ENCODE measurements at regions not wholly inside any gene's neighbourhood (a gene's known extent, or its start where the extent isn't known, plus 50 kb on each side); places are given as distances from the start of the nearest gene placed in this dataset.
A peak's percentile ranks its signal among the peaks of the same experiment; 100 is the strongest.
"Not testable (repeated sequence)": the region's sequence is repeated elsewhere in the genome, so short reads cannot be mapped to it uniquely, and the experiment has no call there.

DNA sequence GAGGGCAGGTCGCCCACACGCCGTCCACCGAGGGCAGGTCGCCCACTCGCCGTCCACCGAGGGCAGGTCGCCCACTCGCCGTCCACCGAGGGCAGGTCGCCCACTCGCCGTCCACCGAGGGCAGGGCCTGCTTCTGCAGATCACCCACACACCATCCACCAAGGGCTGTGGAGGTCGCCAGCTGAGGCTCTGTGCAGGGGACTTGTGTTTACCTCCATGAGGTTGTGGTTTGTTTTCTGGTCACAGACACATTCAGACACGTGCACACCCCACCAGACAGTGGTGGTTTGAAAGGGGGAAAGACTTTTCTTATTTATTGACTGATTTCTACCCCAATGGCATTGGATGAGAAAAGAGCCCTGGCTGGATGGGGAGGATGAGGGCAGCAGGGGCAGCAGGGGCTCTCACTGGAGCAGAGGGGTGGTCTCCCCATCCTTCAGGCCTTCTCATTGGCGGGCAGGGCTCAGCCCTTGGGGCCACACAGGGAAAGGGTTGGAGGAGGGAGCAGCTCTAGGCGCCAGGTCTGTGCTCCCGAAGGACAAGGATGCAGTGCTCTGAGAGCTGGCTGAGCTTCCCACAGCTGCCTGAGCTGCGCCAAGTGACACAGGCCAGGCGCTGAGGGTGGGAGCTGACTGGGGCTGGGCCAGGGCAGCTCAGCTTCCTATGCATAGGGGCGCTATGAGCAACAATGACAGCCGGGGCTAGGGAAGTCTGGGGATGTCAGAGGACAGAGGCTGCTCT is 252.6 kb upstream of the B3GAT1 start:
- DNase-seq (ENCODE audit: low spot score) = no peak

GRCh38 chr11:134663506-134664313 is 251.7 kb upstream of the B3GAT1 start:
- DNase-seq (ENCODE audit: low spot score) = no peak

DNA sequence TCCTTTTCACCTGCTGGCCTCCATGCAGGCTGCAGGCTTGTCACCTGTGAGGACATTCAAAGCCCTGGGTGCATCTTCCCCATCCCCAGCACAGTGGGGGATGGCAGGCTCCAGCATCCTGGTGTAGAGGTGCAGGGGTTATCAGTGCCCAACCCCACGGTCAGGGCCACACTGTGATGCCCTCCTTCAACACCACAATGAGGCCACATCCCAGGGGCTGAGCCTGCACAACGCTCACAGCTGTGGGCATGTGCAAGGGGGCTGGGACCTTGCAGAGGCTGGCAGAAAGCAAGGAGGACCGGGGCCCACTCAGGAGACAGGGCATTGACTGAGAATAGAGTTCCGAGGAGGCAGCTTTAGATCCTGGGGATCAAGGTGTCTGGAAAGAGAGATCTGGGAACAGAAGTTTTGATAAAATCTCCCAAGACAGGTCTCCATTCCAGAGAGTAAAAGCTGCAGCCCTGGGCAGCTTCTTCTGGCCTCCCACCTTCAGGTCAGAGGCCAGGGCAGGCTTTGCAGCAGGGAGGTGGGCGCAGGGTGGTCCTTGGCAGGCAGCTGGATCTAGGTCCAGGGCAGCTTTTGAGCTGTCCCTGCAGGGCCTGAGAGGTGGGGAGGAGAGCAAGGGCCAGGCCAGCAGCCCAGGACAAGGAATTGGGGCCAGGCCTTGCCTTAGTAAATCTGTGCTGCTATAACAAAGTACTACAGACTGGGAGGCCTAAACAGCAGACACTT is 250.8 kb upstream of the B3GAT1 start:
- no peak for DNase-seq (ENCODE audit: low spot score)

DNA sequence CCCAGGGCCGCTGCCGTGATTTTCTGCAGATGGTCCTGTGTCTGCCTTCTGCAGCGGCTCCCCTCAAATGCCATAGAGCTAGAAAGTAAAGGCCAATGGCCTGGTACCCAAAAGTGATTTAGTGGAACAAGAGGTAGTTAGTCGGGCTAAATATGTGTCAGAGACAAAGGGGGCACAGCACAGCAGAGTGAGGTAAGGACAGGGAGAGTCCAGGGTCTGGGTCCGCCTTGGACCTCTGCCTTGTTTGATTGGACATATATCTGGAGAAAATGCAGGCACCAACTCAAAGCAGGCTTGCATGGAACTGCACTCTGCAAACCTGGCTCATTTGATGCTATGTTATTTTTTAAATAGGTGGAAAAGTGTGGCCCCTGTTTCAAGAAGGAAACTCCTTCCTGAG is 249.6 kb upstream of the B3GAT1 start:
- no peak for DNase-seq (ENCODE audit: low spot score)

- no peak for DNase-seq (ENCODE audit: low spot score)
These were observed 248.4 kb upstream of the B3GAT1 start for GRCh38 chr11:134660416-134660815.

DNA sequence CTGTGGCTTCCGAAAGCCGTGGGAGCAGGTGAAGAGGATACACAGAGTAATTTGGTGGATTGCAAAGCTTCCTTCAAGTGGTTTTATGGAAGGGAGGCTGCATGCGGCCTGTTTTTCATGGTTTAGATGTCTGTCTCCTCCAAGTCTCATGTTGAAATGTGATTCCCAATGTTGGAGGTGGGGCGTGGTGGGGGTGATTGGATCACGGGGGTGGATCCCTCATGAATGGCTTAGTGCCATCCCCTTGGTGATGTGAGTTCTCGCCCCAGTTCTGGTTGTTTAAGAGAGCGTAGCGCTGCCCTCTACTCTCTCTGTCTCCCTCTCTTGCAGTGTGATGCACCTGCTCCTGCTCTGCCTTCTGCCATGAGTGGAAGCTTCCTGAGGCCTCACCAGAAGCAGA is 247.8 kb upstream of the B3GAT1 start:
- DNase-seq (ENCODE audit: low spot score) = no peak

DNA sequence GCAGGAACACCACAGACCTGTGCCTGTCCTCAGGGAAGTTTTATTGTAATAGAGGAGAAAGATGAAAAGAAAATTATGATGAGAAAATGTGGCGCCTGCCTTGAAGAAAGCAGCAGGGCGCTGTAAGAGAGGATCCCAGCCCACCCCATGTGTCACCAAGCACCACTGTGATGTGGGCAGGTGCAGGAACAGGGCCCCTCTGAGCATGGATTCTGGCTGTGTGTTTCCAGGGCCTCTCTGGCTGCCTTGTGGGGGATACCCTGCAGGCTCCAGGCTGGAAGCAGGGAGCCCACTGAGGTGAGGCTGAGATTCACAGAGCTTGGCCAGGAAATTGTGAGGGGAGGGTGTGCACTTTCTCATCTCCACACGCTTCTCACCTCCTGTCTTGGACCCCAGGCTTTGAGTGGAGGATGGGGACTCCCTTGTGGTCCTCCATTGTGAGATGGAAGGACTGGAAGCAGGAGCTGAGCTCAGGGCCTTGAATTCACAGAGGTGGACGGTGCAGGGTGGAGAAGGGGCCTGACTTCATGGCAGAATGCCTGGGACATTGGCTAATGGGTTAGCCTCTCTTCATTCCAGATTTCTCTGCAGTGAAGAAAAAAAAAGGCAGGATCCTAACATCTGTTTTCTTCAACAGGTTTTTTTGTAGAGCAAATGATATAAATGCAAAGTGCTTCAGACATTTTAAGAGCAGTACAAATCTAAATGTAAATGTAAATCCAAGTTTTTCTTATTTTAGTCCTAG is 246.6 kb upstream of the B3GAT1 start:
- DNase-seq (ENCODE audit: low spot score) = no peak

DNA sequence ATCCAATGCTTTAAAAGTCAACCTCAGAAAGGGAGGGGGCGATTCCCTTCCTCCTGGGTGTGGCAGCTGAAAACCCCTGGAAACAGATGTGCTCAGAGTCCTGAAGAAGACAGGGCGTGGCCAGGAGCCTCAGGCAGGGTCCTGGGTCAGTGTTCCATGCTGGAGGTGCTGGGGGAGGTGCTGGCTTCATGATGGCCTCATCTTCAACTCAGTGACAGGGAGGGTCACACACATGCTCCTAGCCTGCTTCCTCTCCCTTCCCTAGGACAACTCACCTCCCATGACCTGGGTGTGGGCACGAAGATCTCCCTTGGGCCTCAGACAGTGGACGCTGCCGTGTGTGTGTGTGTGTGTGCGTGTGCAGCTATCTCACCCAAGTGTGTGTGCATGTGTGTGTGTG is 245.6 kb upstream of the B3GAT1 start:
- no peak for DNase-seq (ENCODE audit: low spot score)

DNA sequence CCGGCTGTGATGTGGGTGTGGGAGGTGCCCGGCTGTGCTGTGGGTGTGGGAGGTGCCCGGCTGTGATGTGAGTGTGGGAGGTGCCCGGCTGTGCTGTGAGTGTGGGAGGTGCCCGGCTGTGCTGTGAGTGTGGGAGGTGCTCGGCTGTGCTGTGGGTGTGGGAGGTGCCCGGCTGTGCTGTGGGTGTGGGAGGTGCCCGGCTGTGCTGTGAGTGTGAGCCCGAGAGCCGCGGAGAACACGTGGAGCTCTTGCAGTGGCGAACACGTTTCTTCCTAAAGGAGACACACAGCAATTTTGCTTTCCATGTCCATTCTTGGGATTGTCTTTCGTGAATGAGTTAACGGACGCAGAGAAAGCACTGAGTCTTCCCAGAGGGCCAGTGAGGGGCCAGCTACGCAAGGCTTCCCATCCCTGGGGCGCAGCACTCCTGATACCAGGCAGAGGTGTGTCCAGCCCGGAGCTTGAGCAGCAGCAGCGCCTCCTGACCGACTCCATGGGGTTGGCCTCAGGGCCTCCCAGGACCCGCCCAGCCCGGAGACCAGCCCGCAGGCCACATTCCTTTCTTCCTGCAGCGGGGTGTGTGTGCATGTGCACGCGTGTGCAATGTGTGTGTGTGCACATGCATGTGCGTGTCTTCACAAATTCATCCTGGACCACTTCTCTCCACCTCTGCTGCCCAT is 245.0 kb upstream of the B3GAT1 start:
- DNase-seq (ENCODE audit: low spot score) = no peak

- not testable (repeated sequence) for DNase-seq (ENCODE audit: low spot score)
These were observed 244.2 kb upstream of the B3GAT1 start for GRCh38 chr11:134656086-134656840.

DNA sequence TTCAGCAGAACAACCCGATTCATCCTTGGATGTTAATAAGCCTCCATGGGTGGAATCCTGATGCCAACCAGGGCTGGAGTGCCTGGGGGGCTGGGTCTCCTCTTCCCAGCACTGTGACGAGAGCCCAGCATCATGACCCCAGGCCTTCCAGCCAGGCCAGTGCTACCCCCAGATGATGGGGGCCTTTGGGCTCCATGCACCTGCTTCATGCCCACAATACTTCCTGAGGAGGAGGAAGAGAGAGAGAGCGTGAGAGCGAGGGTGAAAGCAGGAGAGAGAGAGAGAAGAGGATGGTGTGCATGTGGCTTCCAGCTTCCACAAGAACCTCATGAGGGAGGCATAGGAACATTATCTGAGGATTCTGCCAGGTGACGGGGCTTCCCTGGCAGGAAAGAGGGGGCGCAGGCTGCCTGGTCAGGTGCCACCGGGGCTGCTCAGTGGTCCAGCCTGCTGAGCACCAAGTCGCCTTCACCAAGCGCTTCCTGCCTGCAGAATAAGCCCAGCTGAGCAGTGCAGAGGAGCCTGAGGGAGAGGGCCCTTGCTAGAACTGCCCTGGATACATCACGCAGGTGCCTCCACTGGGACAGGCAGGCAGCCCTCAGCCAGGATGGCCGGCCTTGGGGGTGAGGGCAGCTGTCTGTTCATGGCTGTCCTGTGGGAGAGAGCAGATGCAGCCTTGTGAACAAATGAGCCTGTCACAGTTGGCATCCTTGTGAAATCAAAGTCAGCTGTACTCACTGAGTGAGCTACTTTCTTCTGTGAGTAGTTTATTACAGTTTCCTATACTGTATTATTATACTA is 243.3 kb upstream of the B3GAT1 start:
- no peak for DNase-seq (ENCODE audit: low spot score)

- no peak for DNase-seq (ENCODE audit: low spot score)
These were observed 242.3 kb upstream of the B3GAT1 start for GRCh38 chr11:134654161-134654915.

- no peak for DNase-seq (ENCODE audit: low spot score)
These were observed 240.7 kb upstream of the B3GAT1 start for GRCh38 chr11:134652586-134653255.

DNA sequence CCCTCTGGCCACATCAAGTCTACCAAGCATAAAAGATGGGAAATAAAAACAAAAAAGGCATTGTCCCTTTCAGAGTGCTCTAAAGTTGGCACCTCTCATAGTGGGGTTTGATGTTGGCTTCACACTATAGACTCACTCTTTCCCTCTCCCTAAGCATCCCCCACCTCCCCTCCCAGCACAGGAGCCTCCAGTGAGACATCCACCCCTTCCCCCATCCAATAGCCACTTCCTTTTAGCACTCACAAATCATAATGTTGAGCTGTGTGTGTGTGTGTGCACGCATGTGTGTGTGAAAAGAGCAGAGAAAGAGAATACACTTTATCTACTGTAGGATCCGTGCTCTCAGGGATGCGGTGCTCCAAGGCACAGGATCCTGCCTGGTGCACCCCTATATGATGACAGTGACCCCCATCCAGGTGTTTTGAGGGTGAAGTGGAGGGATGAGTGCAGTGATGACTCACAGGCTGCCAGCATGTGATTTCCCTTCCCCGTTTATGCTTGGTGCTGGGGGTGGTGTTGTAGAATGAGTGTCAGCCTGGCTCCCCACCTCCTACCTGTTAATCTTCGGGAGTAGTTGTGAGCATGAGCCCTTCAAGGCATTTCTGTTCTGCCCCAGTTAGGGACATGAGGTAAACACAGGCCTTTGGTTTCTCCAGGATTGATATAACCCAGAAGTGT is 235.2 kb upstream of the B3GAT1 start:
- no peak for DNase-seq (ENCODE audit: low spot score)

GRCh38 chr11:134646561-134646960 is 234.5 kb upstream of the B3GAT1 start:
- no peak for DNase-seq (ENCODE audit: low spot score)

- DNase-seq (ENCODE audit: low spot score) = no peak
These were observed 233.5 kb upstream of the B3GAT1 start for GRCh38 chr11:134645576-134645975.

DNA sequence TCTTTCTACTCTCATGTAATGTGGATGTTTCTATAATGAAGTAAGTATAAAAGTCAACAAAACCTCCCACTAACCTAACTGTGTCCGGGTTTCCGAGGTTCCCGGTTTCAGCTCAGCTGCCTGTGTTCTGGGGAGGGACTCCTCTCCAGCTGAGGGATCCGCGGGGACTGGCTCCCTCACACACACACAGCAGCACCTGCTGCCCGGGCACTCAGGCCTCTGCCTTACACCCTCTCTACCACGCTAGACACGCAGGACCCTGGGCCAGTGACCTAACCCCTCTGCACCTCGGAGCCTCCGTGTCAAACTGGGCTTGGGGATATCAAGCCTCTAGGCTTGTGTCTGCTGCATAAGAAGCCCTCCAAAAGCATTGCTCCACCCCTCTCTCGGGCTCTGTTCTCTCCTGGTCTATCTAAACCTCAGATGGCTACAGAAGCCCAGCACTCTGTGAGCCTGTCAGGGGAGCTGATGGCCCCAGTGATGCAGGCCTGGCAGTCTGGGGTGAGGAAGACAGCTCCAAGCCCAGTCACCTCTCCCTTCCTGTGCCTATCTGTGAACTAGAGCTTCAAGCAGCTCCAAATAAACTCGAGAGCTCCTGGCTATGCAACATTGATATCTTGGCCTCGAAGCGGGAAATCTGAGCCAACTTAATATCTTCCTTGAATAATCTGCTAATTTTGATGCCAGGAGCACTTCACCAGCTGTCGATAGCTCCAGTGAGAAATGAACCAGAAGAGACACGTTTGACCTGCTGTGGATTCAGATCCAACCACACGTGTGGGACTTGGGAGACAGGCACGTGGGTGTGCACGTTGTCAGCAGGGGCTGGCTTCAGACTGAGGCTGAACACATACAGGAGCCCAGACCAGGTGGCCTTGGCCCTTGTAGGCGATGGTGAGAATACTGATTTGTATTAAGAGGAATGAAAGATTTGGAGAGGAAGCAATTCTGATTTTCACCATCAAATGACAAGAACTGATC is 232.7 kb upstream of the B3GAT1 start:
- DNase-seq (ENCODE audit: low spot score) = peak; percentile 34

Data from hepatic stellate cell (primary cell).